Heart left ventricle (tissue), 16 donors: ENCODE measurements at regions not wholly inside any gene's neighbourhood (a gene's known extent, or its start where the extent isn't known, plus 50 kb on each side); places are given as distances from the start of the nearest gene placed in this dataset.
"Not testable (repeated sequence)": the region's sequence is repeated elsewhere in the genome, so short reads cannot be mapped to it uniquely, and the experiment has no call there.

Source experiments
- ATAC-seq, 4 donors: fragments of 200-7000 bp; cut with Tn5 transposase; one replicate each; pipeline ENCODE4 v1.9.1; 2020 to 2022; ENCODE audit warnings: moderate library complexity in 4 of 4, mild to moderate bottlenecking in 3 of 4, moderate number of reproducible peaks in 1 of 4
- DNase-seq, 5 donors: peaks; one replicate each; pipeline ENCODE4 v3.0.0-alpha.2; 2020
- H3K27ac ChIP-seq, 12 donors: fragments of 200-600 bp; sonication (generic) in 4 of 12; one replicate each; pipeline versions ENCODE4 v1.5.0 to v1.8.0; 2016 to 2022; ENCODE audit warnings: mild to moderate bottlenecking in 2 of 12
- H3K27me3 ChIP-seq, 9 donors: fragments of 200-600 bp; sonication (generic) in 2 of 9; one replicate each; pipeline versions ENCODE4 v1.5.1 to v1.8.0; 2016 to 2022; ENCODE audit warnings: mild to moderate bottlenecking in 3 of 9
- H3K36me3 ChIP-seq, 9 donors: fragments of 200-600 bp; sonication (generic) in 2 of 9; one replicate each; pipeline versions ENCODE4 v1.5.0 to v1.8.0; 2018 to 2022; ENCODE audit warnings: mild to moderate bottlenecking in 2 of 9
- H3K4me1 ChIP-seq, 12 donors: fragments of 200-600 bp; sonication (generic) in 4 of 12; one replicate each; pipeline versions ENCODE4 v1.5.0 to v1.8.0; 2016 to 2022; ENCODE audit warnings: mild to moderate bottlenecking in 3 of 12
- H3K4me3 ChIP-seq, 12 donors: fragments of 200-600 bp; sonication (generic) in 4 of 12; one replicate each; pipeline versions ENCODE4 v1.5.0 to v1.8.0; 2017 to 2022; ENCODE audit warnings: mild to moderate bottlenecking in 9 of 12, moderate library complexity in 4 of 12
- H3K9me3 ChIP-seq, 12 donors: fragments of 200-600 bp; sonication (generic) in 4 of 12; one replicate each; pipeline versions ENCODE4 v1.5.0 to v1.8.0; 2016 to 2022; ENCODE audit warnings: mild to moderate bottlenecking in 1 of 12
- WGBS, 4 donors: extraction: QIAGEN DNeasy Blood & Tissue Kit in 2 of 4; methylation state at CpG; one replicate each; pipeline versions ENCODE4 v1.1.5 to v1.1.7; 2013 to 2018; 5-methylcytosine and 5-hydroxymethylcytosine counted together
- intact Hi-C, 10 donors: fragments of 100-400 bp; cut with DNase I; formaldehyde crosslinking; loops; one replicate each; pipeline versions ENCODE4 v1.11.1 to v1.14.2; 2022
- TF ChIP-seq, protein P1 (sequence below), 12 donors: fragments of 200-600 bp; sonication (generic) in 4 of 12; IDR thresholded peaks; one replicate each; pipeline versions ENCODE4 v1.5.0 to v1.8.0; 2018 to 2022; ENCODE audit warnings: antibody characterized with exemption in 12 of 12, mild to moderate bottlenecking in 5 of 12
- donor health status: ischemic (EF 13 %, LVEDD 7.1; RV severe dilation, severe dysfunction).
- donor health status: healthy with polysubstance abuse.
- donor health status: DM: no; HTN: yes; CAD: no.
- donor health status: DM: no; HTN: no; CAD: no.
- donor health status: ischemic (EF 25% LVEDD 6.9; RV normal size, moderate dysfunction).
- donor health status: ischemic (EF 25% LVEDD 5.7; RV mildly dilated, moderate dysfunction).
- donor health status: healthy.
- donor health status: DM: yes; HTN: yes; CAD: no.
- donor health status: ischemic (EF 35%, LVEDD 5.7; RV mildly dilated, moderate dysfunction).
- donor health status: nonischemic (EF 11% LVEDD 7.7; RV severe dilation, severe dysfunction).
- donor health status: DM: yes; HTN: yes; CAD: no.
- donor health status: PGD.
- donor health status: ischemic (EF 29% LVEDD 5.4; RV normal size, mild dysfunction).
- donor health status: nonischemic (EF 23%, LVEDD 6.1; RV moderate dilation, normal function).

DNA sequence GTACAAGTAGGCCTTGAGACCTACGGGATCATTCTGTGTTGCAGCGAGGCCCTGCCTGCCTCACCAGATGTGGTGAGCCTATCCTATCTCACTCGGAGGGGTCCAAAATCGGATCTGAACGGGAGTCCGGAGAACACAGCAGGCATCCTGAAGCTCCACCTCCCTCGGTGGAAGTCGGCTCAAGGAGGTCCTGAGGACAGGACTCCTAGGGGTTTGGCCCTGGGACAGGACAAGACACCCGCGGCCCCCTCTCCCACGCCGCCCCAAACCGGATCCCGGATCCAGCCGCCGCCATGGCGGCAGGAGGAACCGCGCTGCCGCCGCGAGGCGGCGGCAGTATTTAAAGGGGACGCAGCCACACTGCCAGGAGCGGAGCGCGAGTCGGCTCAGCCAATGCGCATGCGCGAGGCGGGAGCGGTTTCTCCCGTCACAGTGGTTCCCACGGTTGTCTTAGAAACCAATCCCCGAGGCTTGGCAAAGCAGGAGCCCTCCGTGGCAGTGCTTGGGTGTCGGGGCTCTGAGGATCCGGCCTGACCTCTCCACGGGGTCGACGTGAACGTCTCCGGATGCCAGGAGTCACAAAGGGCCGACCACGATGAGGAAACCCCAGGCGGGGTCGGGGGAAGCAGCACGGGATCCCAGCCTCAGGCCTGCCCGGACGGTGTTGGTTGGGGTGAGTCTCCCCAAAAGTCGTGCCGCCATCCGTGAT, 454.6 kb upstream of the ZNG1F start:
- 2 to 25% (median 7%) methylated on average over 8 to 55 of the region's 55 CpGs for WGBS, 4 donors
- DNase-seq (peak; percentile 67 to 87 (median 73)), ATAC-seq (peak in 3 of 4 donors; percentile 87 to 100 (median 92))
- H3K36me3 ChIP-seq, H3K27me3 ChIP-seq, H3K4me1 ChIP-seq, H3K9me3 ChIP-seq, intact Hi-C loops: not testable (repeated sequence)
- peak overlapping the region in 9 of 12 donors; percentile 28 to 88 (median 73) for H3K27ac ChIP-seq
- TF ChIP-seq, protein P1, sequence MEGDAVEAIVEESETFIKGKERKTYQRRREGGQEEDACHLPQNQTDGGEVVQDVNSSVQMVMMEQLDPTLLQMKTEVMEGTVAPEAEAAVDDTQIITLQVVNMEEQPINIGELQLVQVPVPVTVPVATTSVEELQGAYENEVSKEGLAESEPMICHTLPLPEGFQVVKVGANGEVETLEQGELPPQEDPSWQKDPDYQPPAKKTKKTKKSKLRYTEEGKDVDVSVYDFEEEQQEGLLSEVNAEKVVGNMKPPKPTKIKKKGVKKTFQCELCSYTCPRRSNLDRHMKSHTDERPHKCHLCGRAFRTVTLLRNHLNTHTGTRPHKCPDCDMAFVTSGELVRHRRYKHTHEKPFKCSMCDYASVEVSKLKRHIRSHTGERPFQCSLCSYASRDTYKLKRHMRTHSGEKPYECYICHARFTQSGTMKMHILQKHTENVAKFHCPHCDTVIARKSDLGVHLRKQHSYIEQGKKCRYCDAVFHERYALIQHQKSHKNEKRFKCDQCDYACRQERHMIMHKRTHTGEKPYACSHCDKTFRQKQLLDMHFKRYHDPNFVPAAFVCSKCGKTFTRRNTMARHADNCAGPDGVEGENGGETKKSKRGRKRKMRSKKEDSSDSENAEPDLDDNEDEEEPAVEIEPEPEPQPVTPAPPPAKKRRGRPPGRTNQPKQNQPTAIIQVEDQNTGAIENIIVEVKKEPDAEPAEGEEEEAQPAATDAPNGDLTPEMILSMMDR (IDR thresholded peaks at IDR 0.05), result peak in 8 of 12 donors; percentile 8 to 57 (median 26)
- H3K4me3 ChIP-seq, result peak overlapping the region in 11 of 12 donors; percentile 16 to 74 (median 59)

DNA sequence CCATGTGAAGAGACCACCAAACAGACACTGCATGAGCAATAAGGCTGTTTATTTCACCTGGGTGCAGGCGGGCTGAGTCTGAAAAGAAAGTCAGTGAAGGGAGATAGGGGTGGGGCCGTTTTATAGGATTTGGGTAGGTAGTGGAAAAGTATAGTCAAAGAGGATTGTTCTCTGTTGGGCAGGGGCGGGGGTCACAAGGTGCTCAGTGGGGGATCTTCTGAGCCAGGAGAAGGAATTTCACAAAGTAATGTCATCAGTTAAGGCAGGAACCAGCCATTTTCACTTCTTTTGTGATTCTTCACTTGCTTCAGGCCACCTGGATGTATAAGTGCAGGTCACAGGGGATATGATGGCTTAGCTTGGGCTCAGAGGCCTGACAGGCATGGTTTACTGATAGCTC, 444.6 kb upstream of the ZNG1F start:
- H3K27me3 ChIP-seq, ATAC-seq, H3K9me3 ChIP-seq, H3K36me3 ChIP-seq, DNase-seq, H3K27ac ChIP-seq, intact Hi-C loops, H3K4me1 ChIP-seq, H3K4me3 ChIP-seq: not testable (repeated sequence)
- 52 to 75% (median 70%) methylated on average over 3 of the region's 3 CpGs for WGBS, 4 donors

DNA sequence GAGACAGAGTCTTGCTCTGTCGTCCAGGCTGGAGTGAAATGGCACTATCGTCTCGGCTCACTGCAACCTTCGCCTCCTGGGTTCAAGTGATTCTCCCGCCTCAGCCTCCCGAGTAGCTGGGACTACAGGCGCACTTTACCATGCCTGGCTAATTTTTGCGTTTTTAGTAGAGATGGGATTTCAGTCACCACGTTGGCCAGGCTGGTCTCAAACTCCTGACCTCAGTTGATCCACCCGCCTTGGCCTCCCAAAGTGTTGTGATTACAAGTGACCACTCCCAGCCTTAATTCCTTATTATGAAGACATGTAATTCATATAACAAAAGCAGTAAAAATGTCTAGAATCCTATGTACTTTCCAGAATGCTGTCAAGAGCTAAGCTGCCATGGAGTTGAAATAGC, 434.5 kb upstream of the ZNG1F start:
- H3K4me1 ChIP-seq, intact Hi-C loops, H3K27ac ChIP-seq, DNase-seq, H3K27me3 ChIP-seq, H3K9me3 ChIP-seq, H3K36me3 ChIP-seq, H3K4me3 ChIP-seq, ATAC-seq: not testable (repeated sequence)
- 83 to 89% (median 87%) methylated on average over 9 to 10 of the region's 10 CpGs for WGBS, 4 donors

DNA sequence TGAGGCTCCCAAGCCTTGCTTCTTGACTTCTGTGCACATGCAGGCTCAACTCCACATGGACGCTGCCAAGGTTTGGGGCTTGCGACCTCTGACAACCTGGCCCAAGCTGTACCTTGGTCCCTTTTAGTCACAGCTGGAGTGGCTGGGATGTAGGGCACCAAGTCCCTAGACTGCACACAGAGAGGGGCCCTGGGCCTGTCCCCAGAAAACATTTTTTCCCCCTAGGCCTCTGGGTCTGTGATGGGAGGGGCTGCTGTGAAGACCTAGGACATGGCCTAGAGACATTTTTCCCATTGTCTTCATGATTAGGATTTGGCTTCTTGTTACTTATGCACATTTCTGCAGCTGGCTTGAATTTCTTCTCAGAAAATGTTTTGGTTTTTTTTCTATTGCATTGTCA, 430.1 kb upstream of the ZNG1F start:
- DNase-seq, result peak in 1 of 5 donors; percentile 20
- H3K36me3 ChIP-seq, H3K9me3 ChIP-seq, H3K27ac ChIP-seq, H3K27me3 ChIP-seq, H3K4me3 ChIP-seq, ATAC-seq, H3K4me1 ChIP-seq, intact Hi-C loops: not testable (repeated sequence)
- WGBS, 4 donors, result 49 to 100% (median 86%) methylated on average over 2 of the region's 2 CpGs

DNA sequence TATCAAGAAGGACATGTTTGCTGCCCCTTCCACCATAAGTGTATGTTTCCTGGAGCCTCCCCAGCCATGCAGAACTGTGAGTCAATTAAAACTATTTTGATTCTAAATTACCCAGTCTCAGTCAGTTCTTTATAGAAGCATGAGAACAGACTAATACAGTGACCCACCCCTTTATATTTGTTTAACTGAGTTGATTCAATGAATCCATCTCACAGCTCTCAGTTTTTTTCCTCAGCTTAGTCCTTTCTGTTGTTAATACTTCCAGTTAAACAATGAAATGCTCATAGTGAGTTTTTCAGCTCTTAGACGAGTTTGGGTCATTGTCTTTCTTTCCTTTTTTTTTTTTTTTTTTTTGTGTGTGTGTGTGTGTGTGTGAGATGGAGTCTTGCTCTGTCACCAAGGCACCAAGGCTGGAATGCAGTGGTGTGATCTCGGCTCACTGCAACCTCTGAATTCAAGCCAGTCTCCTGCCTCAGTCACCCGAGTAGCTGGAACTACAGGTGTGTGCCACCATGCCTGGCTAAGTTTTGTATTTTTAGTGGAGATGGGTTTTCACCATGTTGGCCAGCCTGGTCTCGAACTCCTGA, 417.9 kb upstream of the ZNG1F start:
- ATAC-seq, H3K36me3 ChIP-seq, H3K9me3 ChIP-seq, H3K27ac ChIP-seq, DNase-seq, H3K4me1 ChIP-seq, H3K4me3 ChIP-seq, intact Hi-C loops, H3K27me3 ChIP-seq: not testable (repeated sequence)
- 89 to 95% methylated on average over 3 of the region's 4 CpGs; no CpG with 5 or more reads in 2 of the 4 donors for WGBS, 4 donors

DNA sequence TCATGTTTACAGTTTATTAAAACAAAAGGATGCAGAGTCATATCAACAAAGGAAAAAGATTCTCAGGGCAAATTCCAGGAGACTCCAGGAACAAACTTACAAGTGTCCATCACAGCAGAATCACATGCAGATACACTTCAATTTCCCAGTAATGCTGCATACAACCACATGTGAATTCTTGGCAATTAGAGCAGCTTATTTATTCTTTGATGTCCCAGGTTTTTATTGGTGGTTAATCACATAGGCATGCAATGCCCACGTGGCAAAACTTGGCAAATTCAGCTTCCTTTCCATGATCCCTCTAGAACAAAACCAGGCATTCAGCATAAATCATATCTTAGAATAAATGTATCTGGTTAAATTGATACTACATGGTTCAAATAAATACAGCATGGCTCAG, 376.5 kb upstream of the ZNG1F start:
- H3K9me3 ChIP-seq, H3K36me3 ChIP-seq, H3K4me1 ChIP-seq, ATAC-seq, H3K4me3 ChIP-seq, DNase-seq, H3K27me3 ChIP-seq, H3K27ac ChIP-seq, intact Hi-C loops: not testable (repeated sequence)
- WGBS, 4 donors, result 16 to 43% (median 23%) methylated on average over 1 of the region's 1 CpG
